Esophagus muscularis mucosa (tissue), 4 donors: ENCODE measurements at regions not wholly inside any gene's neighbourhood (a gene's known extent, or its start where the extent isn't known, plus 50 kb on each side); places are given as distances from the start of the nearest gene placed in this dataset.

Source experiments
- CTCF ChIP-seq, 3 experiments: fragments of 200-600 bp in 2 of 3; fragments of 450-650 bp in 1 of 3; sonication (generic) in 2 of 3; IDR thresholded peaks; one replicate each; pipeline ENCODE4 v1.5.1; 2017 to 2019; ENCODE audit warnings: antibody characterized with exemption in 3 of 3, mild to moderate bottlenecking in 2 of 3, moderate library complexity in 1 of 3
- EP300 ChIP-seq: sonication (generic); formaldehyde crosslinking; IDR thresholded peaks from one replicate; pipeline ENCODE4 v1.6.1; 2017; ENCODE audit warnings: antibody characterized with exemption
- POLR2A ChIP-seq: fragments of 450-650 bp; IDR thresholded peaks from one replicate; pipeline ENCODE4 v1.6.1; 2017; ENCODE audit warnings: antibody characterized with exemption, moderate library complexity, mild to moderate bottlenecking, low read depth
- POLR2AphosphoS5 ChIP-seq, 2 donors: sonication (generic); formaldehyde crosslinking; IDR thresholded peaks; one replicate each; pipeline ENCODE4 v1.6.1; 2017; ENCODE audit warnings: antibody characterized with exemption in 2 of 2

DNA sequence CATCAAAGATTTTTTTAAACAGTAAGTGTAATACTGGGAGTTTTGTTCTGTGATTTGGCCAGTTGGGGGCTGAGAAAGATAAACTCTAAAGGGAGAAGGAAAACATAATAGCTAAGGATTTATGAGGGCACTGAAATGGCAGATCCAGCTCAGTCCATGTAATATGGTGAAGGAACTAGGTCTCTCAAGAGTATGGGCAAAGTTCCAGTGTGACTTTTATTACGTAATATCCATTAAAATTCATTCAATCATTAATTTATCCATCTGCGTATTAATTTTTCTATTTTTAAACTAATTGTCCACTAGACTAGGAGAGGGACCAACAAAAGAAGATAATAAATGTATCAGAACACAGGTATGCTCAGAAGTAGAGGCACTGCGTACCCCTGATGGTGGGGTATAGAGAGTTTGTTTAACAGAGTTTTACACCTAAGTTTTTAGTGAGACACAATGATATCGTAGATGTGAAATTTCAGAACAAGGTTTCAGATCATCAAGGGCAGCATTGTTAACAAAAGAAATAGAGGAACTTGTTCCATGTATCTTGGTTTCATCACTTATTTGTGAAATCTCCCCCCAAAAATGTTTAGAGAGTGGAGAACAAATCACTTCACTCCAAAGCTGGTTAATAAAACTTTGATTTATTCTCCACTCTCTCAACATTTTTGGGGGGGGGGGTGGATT is 351.1 kb downstream of the GRXCR1 start:
- no peak for TF ChIP-seq POLR2AphosphoS5 (IDR thresholded peaks at IDR 0.05)
- no peak for TF ChIP-seq POLR2A
- TF ChIP-seq CTCF (IDR thresholded peaks at IDR 0.05), result no peak
- TF ChIP-seq EP300, result no peak
